ENCODE measurements at regions not wholly inside any gene's neighbourhood (a gene's known extent, or its start where the extent isn't known, plus 50 kb on each side); places are given as distances from the start of the nearest gene placed in this dataset.

GRCh38 chr17:21522755-21523336 lies 146.7 kb downstream of the KCNJ12 start:
- no peaks in the 10 kb centered on the region for H3K27me3 ChIP-seq (ENCODE audit: insufficient read depth, insufficient read length)
- no peaks in the 10 kb centered on the region for H3K9me3 ChIP-seq (ENCODE audit: insufficient read depth, low read length)
- no peak for TF ChIP-seq YY1 (IDR thresholded peaks at IDR 0.05; ENCODE audit: insufficient read depth, insufficient read length)
- no peak for TF ChIP-seq SUZ12 (IDR thresholded peaks at IDR 0.05; ENCODE audit: extremely low read depth, insufficient read depth, insufficient read length)
- TF ChIP-seq ZNF274 (IDR thresholded peaks at IDR 0.05; ENCODE audit: low read depth, low read length), result no peak
- no peak overlapping the region for H3K4me3 ChIP-seq (ENCODE audit: insufficient read length, low read depth)
- no peak overlapping the region for H3K9ac ChIP-seq (ENCODE audit: insufficient read length, low read depth)
- no peaks in the 10 kb centered on the region for H3K36me3 ChIP-seq (ENCODE audit: insufficient read depth, insufficient read length, low read length)
- no peak for DNase-seq (ENCODE audit: low read depth, low spot score)
- no peaks in the 10 kb centered on the region for H3K4me1 ChIP-seq (ENCODE audit: insufficient read depth, insufficient read length)

DNA sequence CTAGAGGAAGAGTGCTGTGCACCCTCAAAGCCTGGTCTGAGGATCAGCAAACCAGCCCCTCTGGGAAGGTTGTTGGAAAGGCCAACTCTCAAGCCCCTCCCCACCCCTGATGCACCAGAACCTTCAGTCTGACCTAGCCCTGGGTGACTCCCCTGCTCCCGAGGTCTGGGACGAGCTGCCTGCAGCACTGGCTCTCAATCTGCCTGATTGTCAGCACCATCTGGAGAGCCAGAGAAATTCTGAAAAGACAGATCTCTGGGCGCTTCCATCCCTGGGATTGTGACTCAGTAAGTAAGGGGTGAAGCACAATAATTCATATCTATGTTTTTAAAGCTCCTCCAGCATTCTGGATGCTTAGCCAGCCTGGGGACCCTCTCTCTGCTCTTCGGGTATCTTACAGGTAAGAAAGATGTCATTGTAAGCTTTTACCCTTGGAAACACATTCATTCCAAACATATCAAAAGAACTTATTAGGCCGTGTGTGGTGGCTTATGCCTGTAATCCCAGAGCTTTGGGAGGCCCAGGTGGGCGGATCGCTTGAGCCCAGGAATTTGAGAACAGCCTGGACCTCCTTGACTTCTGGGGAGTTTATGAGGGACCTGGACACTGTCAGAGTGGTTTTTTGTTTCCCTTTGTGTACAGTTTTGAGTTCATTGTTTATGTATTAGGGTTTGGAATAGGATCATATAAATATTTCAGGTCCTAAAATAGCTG lies 147.5 kb downstream of the KCNJ12 start:
- TF ChIP-seq SUZ12 (IDR thresholded peaks at IDR 0.05; ENCODE audit: extremely low read depth, insufficient read depth, insufficient read length), result no peak
- no peak for TF ChIP-seq YY1 (IDR thresholded peaks at IDR 0.05; ENCODE audit: insufficient read depth, insufficient read length)
- no peak for TF ChIP-seq ZNF274 (IDR thresholded peaks at IDR 0.05; ENCODE audit: low read depth, low read length)
- H3K4me1 ChIP-seq (ENCODE audit: insufficient read depth, insufficient read length), result no peaks in the 10 kb centered on the region
- no peak overlapping the region for H3K4me3 ChIP-seq (ENCODE audit: insufficient read length, low read depth)
- DNase-seq (ENCODE audit: low read depth, low spot score), result no peak
- H3K9ac ChIP-seq (ENCODE audit: insufficient read length, low read depth), result no peak overlapping the region
- H3K9me3 ChIP-seq (ENCODE audit: insufficient read depth, low read length), result no peaks in the 10 kb centered on the region
- H3K36me3 ChIP-seq (ENCODE audit: insufficient read depth, insufficient read length, low read length), result no peaks in the 10 kb centered on the region
- no peaks in the 10 kb centered on the region for H3K27me3 ChIP-seq (ENCODE audit: insufficient read depth, insufficient read length)

- Histone ChIP-seq H3K36me3 (ENCODE audit: insufficient read depth, insufficient read length, low read length) (no peaks in the 10 kb centered on the region), H3K4me1 (ENCODE audit: insufficient read depth, insufficient read length) (no peaks in the 10 kb centered on the region), H3K9me3 (ENCODE audit: insufficient read depth, low read length) (no peaks in the 10 kb centered on the region), H3K27me3 (ENCODE audit: insufficient read depth, insufficient read length) (no peaks in the 10 kb centered on the region), H3K9ac (ENCODE audit: insufficient read length, low read depth) (no peak overlapping the region), H3K4me3 (ENCODE audit: insufficient read length, low read depth) (no peak overlapping the region)
- no peak for TF ChIP-seq ZNF274 (IDR thresholded peaks at IDR 0.05; ENCODE audit: low read depth, low read length)
- DNase-seq (ENCODE audit: low read depth, low spot score), result no peak
These were observed 148.0 kb downstream of the KCNJ12 start for GRCh38 chr17:21524211-21524591.

DNA sequence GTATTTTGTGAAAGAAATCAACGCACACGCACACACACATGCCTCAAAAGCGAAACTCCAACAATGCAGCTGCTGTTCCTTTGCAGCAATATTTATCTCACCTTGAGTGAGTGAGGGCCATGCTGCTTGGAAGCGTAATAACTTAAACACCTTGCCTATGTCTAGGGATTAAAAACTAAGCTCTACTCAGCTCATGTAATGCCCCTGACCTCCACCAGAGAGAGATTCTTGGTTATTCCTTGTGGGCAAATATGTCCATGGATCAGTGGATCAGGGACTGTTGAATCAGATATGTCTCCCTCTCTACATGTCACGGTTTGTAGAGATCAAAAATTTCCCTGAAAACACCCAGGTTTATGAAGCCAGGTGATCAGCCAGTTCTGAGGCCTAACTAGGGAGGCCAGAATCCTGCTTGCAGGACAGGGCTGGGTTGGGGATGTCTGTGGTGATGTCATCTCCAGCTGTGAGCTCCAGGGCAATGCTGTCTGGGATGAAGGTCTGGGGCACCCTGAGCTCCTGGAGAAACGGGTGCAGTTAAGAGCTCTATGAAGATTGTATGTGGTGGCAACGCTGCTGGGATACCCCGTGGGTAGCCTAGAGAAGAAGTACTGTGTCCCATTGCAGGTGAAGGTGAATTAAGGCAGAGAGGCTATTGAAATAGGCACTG lies 149.4 kb downstream of the KCNJ12 start:
- DNase-seq (ENCODE audit: low read depth, low spot score), result no peak
- TF ChIP-seq SUZ12 (IDR thresholded peaks at IDR 0.05; ENCODE audit: extremely low read depth, insufficient read depth, insufficient read length), result no peak
- no peak for TF ChIP-seq YY1 (IDR thresholded peaks at IDR 0.05; ENCODE audit: insufficient read depth, insufficient read length)
- no peak for TF ChIP-seq ZNF274 (IDR thresholded peaks at IDR 0.05; ENCODE audit: low read depth, low read length)

GRCh38 chr17:21528031-21528695 lies 152.0 kb downstream of the KCNJ12 start:
- no peaks in the 10 kb centered on the region for H3K27me3 ChIP-seq (ENCODE audit: insufficient read depth, insufficient read length)
- H3K4me3 ChIP-seq (ENCODE audit: insufficient read length, low read depth), result no peak overlapping the region
- TF ChIP-seq SUZ12 (IDR thresholded peaks at IDR 0.05; ENCODE audit: extremely low read depth, insufficient read depth, insufficient read length), result no peak
- TF ChIP-seq ZNF274 (IDR thresholded peaks at IDR 0.05; ENCODE audit: low read depth, low read length), result no peak
- no peak for TF ChIP-seq YY1 (IDR thresholded peaks at IDR 0.05; ENCODE audit: insufficient read depth, insufficient read length)
- H3K9me3 ChIP-seq (ENCODE audit: insufficient read depth, low read length), result no peaks in the 10 kb centered on the region
- H3K4me1 ChIP-seq (ENCODE audit: insufficient read depth, insufficient read length), result no peaks in the 10 kb centered on the region
- H3K36me3 ChIP-seq (ENCODE audit: insufficient read depth, insufficient read length, low read length), result peaks cover 14% of the 10 kb centered on the region
- no peak for DNase-seq (ENCODE audit: low read depth, low spot score)
- no peak overlapping the region for H3K9ac ChIP-seq (ENCODE audit: insufficient read length, low read depth)

More for the DNA sequence above, 149.4 kb downstream of the KCNJ12 start:
- no peaks in the 10 kb centered on the region for H3K27me3 ChIP-seq (ENCODE audit: insufficient read depth, insufficient read length)
- no peaks in the 10 kb centered on the region for H3K4me1 ChIP-seq (ENCODE audit: insufficient read depth, insufficient read length)
- H3K36me3 ChIP-seq (ENCODE audit: insufficient read depth, insufficient read length, low read length), result no peaks in the 10 kb centered on the region
- no peaks in the 10 kb centered on the region for H3K9me3 ChIP-seq (ENCODE audit: insufficient read depth, low read length)
- H3K9ac ChIP-seq (ENCODE audit: insufficient read length, low read depth), result no peak overlapping the region
- no peak overlapping the region for H3K4me3 ChIP-seq (ENCODE audit: insufficient read length, low read depth)

GRCh38 chr17:21530311-21530710 lies 154.2 kb downstream of the KCNJ12 start:
- no peaks in the 10 kb centered on the region for H3K4me1 ChIP-seq (ENCODE audit: insufficient read depth, insufficient read length)
- no peak overlapping the region for H3K4me3 ChIP-seq (ENCODE audit: insufficient read length, low read depth)
- no peaks in the 10 kb centered on the region for H3K27me3 ChIP-seq (ENCODE audit: insufficient read depth, insufficient read length)
- TF ChIP-seq ZNF274 (IDR thresholded peaks at IDR 0.05; ENCODE audit: low read depth, low read length) (no peak), YY1 (IDR thresholded peaks at IDR 0.05; ENCODE audit: insufficient read depth, insufficient read length) (no peak)
- no peak overlapping the region for H3K9ac ChIP-seq (ENCODE audit: insufficient read length, low read depth)
- H3K36me3 ChIP-seq (ENCODE audit: insufficient read depth, insufficient read length, low read length), result peaks cover 35% of the 10 kb centered on the region
- DNase-seq (ENCODE audit: low read depth, low spot score), result no peak
- no peaks in the 10 kb centered on the region for H3K9me3 ChIP-seq (ENCODE audit: insufficient read depth, low read length)

- Histone ChIP-seq H3K36me3 (ENCODE audit: insufficient read depth, insufficient read length, low read length) (peaks cover 39% of the 10 kb centered on the region), H3K4me3 (ENCODE audit: insufficient read length, low read depth) (no peak overlapping the region), H3K4me1 (ENCODE audit: insufficient read depth, insufficient read length) (no peaks in the 10 kb centered on the region), H3K9ac (ENCODE audit: insufficient read length, low read depth) (no peak overlapping the region), H3K9me3 (ENCODE audit: insufficient read depth, low read length) (no peaks in the 10 kb centered on the region), H3K27me3 (ENCODE audit: insufficient read depth, insufficient read length) (no peaks in the 10 kb centered on the region)
- DNase-seq (ENCODE audit: low read depth, low spot score), result no peak
- TF ChIP-seq SUZ12 (IDR thresholded peaks at IDR 0.05; ENCODE audit: extremely low read depth, insufficient read depth, insufficient read length) (no peak), YY1 (IDR thresholded peaks at IDR 0.05; ENCODE audit: insufficient read depth, insufficient read length) (no peak), ZNF274 (IDR thresholded peaks at IDR 0.05; ENCODE audit: low read depth, low read length) (no peak)
These were observed 154.7 kb downstream of the KCNJ12 start for GRCh38 chr17:21530841-21531240.

Data from NT2/D1 (cell line).